ENCODE measurements at regions not wholly inside any gene's neighbourhood (a gene's known extent, or its start where the extent isn't known, plus 50 kb on each side); places are given as distances from the start of the nearest gene placed in this dataset.

- no peak for DNase-seq
These were observed 117.4 kb downstream of the AXIN2 start for GRCh38 chr17:65444049-65444448.

DNA sequence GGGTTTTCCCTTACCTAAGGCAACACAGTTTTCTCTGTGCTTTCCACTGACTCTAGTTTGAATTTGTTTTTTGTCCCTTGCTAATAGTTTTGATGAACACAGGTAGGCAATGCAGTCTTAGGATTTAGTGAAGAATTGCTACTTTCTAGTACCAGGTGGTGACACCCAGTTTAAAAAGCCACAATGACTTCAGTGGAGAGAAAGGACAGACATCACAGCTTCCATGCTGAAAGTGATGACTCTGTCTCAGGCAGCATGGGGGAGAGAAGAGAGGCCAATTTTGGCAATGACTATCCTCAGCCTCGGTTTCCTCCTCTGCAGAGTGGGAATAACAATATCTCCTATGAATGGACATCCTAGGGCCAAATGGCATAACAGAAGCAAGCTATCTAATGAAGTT is 118.8 kb downstream of the AXIN2 start:
- no peak for DNase-seq

DNA sequence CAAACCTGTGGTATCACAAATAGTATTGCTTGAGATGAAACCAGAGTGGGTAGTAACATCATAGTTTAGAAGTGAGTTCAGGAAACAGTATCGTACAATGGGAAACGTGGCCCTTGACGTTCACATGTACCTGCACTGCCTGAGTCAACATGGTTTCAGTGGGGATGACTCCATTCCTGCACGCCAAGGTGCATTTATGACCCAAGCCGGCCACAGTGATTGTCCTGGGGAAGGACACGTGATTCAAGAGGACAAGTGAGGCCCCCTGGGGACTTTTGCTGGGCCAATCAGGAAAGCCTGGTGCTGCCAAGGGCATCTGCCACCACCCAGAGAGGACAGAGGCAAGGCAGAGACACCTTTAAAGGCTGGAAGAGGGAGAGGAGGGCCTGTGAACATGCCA is 119.2 kb downstream of the AXIN2 start:
- no peak for DNase-seq

DNA sequence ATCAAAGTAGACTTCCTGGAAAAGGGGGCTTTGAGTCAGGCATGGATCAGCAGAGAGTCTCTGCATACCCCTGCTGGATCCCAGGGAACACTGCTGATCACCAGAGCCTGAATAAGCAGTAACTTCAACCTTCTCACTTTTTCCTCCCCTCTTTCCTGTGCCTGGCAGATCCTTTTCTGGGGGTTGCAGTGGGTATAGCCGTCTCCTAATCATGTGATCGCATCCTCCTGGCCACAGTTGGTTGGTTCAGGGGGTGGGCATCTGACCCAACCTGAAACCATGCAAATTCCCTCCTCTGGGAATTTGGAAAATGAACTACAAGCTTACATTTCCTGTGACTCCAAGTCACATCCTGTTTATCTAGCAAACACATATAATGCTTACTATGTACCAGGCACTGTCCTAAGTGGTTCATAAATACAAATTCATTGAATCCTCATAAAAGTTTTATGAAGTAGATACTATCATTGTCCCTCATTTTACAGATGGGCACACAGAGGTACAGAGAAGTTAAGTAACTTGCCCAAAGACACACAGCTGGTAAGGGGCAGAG is 120.3 kb downstream of the AXIN2 start:
- no peak for DNase-seq

GRCh38 chr17:65438708-65439294 is 122.6 kb downstream of the AXIN2 start:
- DNase-seq = no peak

- no peak for DNase-seq
These were observed 123.3 kb downstream of the AXIN2 start for GRCh38 chr17:65438173-65438572.

DNA sequence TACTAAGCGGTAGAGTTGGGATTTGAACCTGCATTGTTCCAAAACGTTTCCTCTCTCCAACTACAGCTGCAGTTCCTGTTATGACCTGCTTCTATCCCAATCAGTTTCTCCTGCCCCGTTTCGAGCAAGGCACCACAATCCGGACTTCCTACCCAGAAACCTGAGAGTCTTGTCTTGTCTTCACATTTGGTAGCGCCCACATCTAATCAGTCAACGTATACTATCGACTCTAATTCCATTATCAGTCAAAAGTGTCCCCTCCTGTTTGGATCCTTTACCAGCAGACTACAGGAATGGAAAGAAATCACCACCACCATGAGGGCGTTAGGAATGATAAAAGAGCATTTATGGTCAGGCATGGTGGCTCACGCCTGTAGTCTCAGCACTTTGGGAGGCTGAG is 124.6 kb downstream of the AXIN2 start:
- no peak for DNase-seq

DNA sequence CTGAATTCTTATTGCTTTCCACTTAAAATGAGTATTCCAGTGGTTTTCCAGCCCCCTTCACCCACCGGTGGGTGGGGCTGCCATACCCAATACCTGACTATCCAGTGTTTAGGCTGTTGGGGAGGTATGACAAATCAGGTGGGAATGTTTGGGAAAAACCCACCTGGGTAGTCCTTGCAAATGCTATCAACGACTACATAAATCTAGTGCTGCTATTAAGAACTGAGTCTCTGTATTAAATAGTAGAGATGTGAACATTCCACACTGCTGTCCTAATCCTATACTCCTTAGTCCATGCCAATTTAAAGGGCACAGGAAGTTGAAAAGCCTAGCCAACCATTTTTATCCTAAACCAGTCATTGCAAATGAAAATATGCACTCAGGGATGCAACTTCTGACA is 126.6 kb downstream of the AXIN2 start:
- DNase-seq = no peak

DNA sequence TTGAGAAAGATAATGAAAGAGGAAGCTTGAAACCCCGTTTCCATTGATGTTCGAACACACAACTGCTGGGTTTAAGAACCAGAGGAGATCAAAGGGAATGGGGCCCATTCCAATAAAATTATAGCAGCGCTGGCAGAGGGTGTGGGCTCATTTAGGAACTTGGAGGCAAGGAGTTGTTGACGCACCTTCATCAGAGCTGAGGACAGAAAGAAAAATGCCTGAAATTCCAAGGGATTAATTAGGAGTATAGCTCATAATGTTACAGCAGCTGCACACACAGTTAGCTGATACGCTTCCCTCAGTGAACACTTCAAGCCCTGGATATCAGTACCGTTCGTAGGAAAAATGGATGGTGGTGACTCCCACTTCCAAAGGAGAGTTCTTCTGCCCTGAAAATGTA is 127.2 kb downstream of the AXIN2 start:
- DNase-seq = no peak

DNA sequence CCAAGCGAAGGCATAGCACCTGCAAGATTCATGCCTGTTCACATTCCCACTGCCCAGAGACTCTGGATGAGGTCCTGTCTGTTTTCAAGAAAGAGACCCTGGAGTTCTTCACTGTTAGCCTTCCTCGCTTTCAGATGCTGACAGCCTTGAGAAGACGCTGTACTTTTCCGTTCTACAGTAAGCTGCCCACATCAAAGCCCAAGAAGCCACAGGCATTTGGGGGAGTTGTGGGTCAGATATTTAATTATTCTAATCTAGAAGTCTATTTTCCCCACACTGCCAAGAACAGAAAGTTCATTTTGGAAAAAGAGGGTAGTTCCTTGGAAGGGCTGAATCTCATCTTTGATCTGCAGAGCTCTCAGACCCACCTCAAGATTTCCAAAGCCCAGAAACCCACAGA is 127.9 kb downstream of the AXIN2 start:
- DNase-seq = no peak

- no peak for DNase-seq
These were observed 128.3 kb downstream of the AXIN2 start for GRCh38 chr17:65433157-65433556.

- DNase-seq = no peak
These were observed 130.3 kb downstream of the AXIN2 start for GRCh38 chr17:65431116-65431515.

- DNase-seq = no peak
These were observed 131.1 kb downstream of the AXIN2 start for GRCh38 chr17:65430209-65430833.

DNA sequence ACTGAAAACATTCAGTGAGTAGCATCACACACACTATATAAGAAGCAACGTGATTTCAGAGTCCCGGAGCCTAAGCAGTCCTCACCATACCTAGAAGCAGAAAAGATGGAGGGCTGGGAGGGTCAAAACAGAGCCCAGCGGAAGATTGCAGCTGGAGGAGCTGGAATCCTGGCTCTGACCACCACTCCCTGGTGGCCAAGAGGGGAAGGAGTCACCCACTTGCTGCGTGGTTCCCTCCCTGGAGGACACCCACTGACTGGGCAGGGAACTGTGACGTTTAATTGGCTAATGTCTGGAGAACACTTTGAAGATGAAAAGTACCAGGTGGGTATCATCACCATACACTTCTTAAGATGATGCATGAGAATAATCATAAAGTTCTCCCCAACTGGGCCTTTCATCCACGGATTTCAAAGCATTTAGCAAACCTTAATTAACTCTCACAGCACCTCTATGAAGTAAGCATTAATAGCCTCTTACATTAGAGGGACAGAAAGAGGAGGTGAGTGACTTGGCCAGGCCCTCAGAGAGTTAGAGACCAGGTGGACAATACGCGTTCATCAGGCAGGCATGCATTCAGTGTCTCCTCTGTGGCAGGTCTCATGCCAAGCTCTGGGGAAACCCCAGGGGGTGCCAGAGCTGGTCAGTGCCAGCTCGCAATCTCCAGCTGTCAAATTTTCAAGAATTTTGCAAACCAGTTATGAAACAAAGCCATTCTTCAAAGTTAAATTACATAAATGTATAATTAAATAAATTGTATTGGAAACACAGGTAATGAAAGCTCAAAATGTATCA is 137.9 kb downstream of the AXIN2 start:
- no peak for DNase-seq

GRCh38 chr17:65418622-65419021 is 142.8 kb downstream of the AXIN2 start:
- DNase-seq = no peak

GRCh38 chr17:65417406-65418221 is 143.8 kb downstream of the AXIN2 start:
- DNase-seq = no peak

DNA sequence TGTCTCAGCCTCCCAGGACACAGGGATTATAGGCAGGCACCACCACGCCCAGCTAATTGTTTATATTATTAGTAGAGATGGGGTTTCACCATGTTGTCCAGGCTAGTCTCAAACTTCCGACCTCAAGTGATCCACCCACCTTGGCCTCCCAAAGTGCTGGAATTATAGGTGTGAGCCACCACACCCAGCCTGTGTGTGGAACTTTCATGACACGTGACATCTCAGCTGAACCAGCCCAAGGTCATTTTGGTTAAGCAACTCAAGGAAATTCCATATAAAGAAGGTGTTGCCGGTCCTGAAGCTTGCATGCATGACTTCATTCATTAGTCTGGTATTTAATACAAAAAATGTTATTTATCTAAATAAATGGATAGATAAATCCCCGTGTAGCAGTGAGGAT is 145.5 kb downstream of the AXIN2 start:
- no peak for DNase-seq

GRCh38 chr17:65413390-65413789 is 148.1 kb downstream of the AXIN2 start:
- DNase-seq = no peak

DNA sequence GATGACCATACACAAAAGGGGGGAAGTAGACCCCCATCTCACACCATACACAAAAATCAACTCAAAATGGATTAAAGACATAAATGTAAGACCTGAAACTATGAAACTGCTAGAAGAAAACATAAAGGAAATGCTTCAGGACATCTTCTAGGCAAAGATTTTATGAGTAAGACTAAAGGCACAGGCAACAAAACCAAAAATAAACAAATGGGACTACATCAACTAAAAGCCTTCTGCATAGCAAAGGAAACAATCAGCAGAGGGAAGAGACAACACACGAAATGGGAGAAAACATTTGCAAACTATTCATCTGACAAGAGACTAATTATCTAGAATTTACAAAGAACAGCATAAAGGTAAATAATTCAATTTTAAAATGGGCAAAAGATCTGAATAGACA is 152.1 kb downstream of the AXIN2 start:
- no peak for DNase-seq

GRCh38 chr17:65408050-65408449 is 153.4 kb downstream of the AXIN2 start:
- DNase-seq = no peak

DNA sequence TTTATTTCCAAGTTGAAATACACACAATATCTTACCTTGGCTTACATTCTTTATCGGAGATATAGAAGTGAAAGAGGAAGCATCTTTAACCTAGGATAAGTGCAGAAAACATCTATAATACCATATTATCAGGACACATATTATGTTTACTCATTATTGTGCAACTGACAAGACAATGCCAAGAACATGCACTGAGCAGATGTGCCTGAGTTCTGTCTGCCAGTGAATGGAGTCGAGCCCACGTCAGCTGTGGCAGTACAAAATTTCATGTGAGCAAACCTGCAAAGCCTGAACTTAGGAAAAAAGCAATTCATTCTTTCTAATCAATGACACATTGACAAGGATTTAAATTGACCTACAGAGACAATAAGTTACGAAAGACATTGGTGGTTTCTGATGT is 154.4 kb downstream of the AXIN2 start:
- no peak for DNase-seq

DNA sequence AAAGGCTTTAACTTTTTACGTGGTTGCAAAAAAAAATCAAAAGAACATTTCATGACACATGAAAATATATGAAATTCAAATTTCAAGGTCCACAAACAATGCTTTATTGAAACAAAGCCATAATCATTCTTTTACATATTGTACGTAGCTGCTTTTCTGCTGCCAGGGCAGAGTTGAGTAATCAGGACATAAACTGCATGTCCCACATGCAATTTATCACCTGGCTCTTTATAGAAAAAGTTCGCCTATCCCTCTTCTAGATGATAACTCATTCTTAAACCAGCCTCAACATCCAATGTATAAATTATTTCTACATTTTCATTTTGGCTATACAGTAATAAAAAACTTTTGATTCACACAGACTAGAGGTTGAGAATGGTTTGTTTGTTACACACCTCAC is 154.9 kb downstream of the AXIN2 start:
- no peak for DNase-seq

- no peak for DNase-seq
These were observed 155.9 kb downstream of the AXIN2 start for GRCh38 chr17:65405563-65405962.
